ENCODE measurements at regions not wholly inside any gene's neighbourhood (a gene's known extent, or its start where the extent isn't known, plus 50 kb on each side); places are given as distances from the start of the nearest gene placed in this dataset.

GRCh38 chr9:2425676-2426075 is 195.9 kb upstream of the VLDLR start:
- TF ChIP-seq ZNF616 (CRISPR knock-in tag; IDR thresholded peaks at IDR 0.05; ENCODE audit: low read depth) (no peak), ZNF75D (CRISPR knock-in tag; IDR thresholded peaks at IDR 0.05; ENCODE audit: borderline replicate concordance) (no peak), ZBTB21 (CRISPR knock-in tag; IDR thresholded peaks at IDR 0.05) (no peak)
- H3K79me2 ChIP-seq (ENCODE audit: insufficient read depth, low read length) = no peaks in the 10 kb centered on the region
- DNase-seq (ENCODE audit: low spot score) (no peak), ATAC-seq (no peak), FAIRE-seq (no peak)
- POLR2A ChIA-PET = no interaction called here
- H3K4me3 ChIP-seq (replicated peaks in 1 of 3; ENCODE audit: insufficient read depth in 1 of 3, low read depth in 2 of 3, low read length in 3 of 3) = no peak overlapping the region
- H3K36me3 ChIP-seq (replicated peaks in 1 of 2; ENCODE audit: control insufficient read depth in 1 of 2, insufficient read depth in 2 of 2, low read length in 2 of 2) = no peaks in the 10 kb centered on the region
- no peak overlapping the region for H3K27ac ChIP-seq (ENCODE audit: extremely low read length, insufficient read depth, low read length)
- no peak overlapping the region for H3K4me2 ChIP-seq (ENCODE audit: low read depth, low read length)
- BruUV-seq (replicated peaks) = no TSS peak
- H3K9ac ChIP-seq (ENCODE audit: insufficient read depth, low read depth, low read length) = no peak overlapping the region
- H3K4me1 ChIP-seq (ENCODE audit: insufficient read depth, low read length) = no peaks in the 10 kb centered on the region
- CTCF ChIA-PET (ENCODE audit: low intra/inter-chr PET ratio, low total read pairs) = no interaction called here
- H2AFZ ChIP-seq (ENCODE audit: low read length) = no peak overlapping the region
- no peaks in the 10 kb centered on the region for H3K27me3 ChIP-seq (ENCODE audit: control insufficient read depth in 1 of 2, insufficient read depth in 2 of 2, low read length in 2 of 2)
- in situ Hi-C loops (cut with HindIII; ENCODE audit: extremely low pct_ligation_motif_present, low pct_unique_long_range_greater_than_20kb) = no loop called here
- 31% methylated on average over 2 of the region's 2 CpGs for WGBS (ENCODE audit: low lambda C conversion rate)
- H3K9me3 ChIP-seq (ENCODE audit: low read length) = no peaks in the 10 kb centered on the region
- intact Hi-C loops (cut with micrococcal nuclease; ENCODE audit: unreplicated experiment) = no loop called here
- no peaks in the 10 kb centered on the region for H4K20me1 ChIP-seq (ENCODE audit: insufficient read depth, low read length)

GRCh38 chr9:2427120-2427891 is 194.3 kb upstream of the VLDLR start:
- Histone ChIP-seq H3K9me3 (ENCODE audit: low read length) (no peaks in the 10 kb centered on the region), H3K4me3 (replicated peaks in 1 of 3; ENCODE audit: insufficient read depth in 1 of 3, low read depth in 2 of 3, low read length in 3 of 3) (no peak overlapping the region), H3K36me3 (replicated peaks in 1 of 2; ENCODE audit: control insufficient read depth in 1 of 2, insufficient read depth in 2 of 2, low read length in 2 of 2) (no peaks in the 10 kb centered on the region), H3K27me3 (ENCODE audit: control insufficient read depth in 1 of 2, insufficient read depth in 2 of 2, low read length in 2 of 2) (no peaks in the 10 kb centered on the region), H4K20me1 (ENCODE audit: insufficient read depth, low read length) (no peaks in the 10 kb centered on the region), H3K9ac (ENCODE audit: insufficient read depth, low read depth, low read length) (no peak overlapping the region), H2AFZ (ENCODE audit: low read length) (no peak overlapping the region), H3K27ac (ENCODE audit: extremely low read length, insufficient read depth, low read length) (no peak overlapping the region), H3K4me2 (ENCODE audit: low read depth, low read length) (no peak overlapping the region; the same call in 1 of the 2 replicates), H3K79me2 (ENCODE audit: insufficient read depth, low read length) (no peaks in the 10 kb centered on the region), H3K4me1 (ENCODE audit: insufficient read depth, low read length) (no peaks in the 10 kb centered on the region)
- POLR2A ChIA-PET = no interaction called here
- DNase-seq (ENCODE audit: low spot score) (no peak), ATAC-seq (peak; percentile 53; the same call in 2 of the 3 replicates), FAIRE-seq (no peak)
- BruUV-seq (replicated peaks) = no TSS peak
- in situ Hi-C loops (cut with HindIII; ENCODE audit: extremely low pct_ligation_motif_present, low pct_unique_long_range_greater_than_20kb) (no loop called here), intact Hi-C loops (cut with micrococcal nuclease; ENCODE audit: unreplicated experiment) (no loop called here)
- 14% methylated on average over 10 of the region's 10 CpGs for WGBS (ENCODE audit: low lambda C conversion rate)
- CTCF ChIA-PET (ENCODE audit: low intra/inter-chr PET ratio, low total read pairs) = no interaction called here
- TF ChIP-seq EZH2 (conservative IDR thresholded peaks at IDR 0.05; ENCODE audit: low read depth, low read length) (no peak), EEA1 (CRISPR knock-in tag; IDR thresholded peaks at IDR 0.05; ENCODE audit: borderline replicate concordance) (no peak), FOXP1 (IDR thresholded peaks at IDR 0.05) (no peak), FOXP1 (CRISPR knock-in tag; IDR thresholded peaks at IDR 0.05) (no peak), ZMYM3 (CRISPR knock-in tag; IDR thresholded peaks at IDR 0.05) (no peak), POLR2AphosphoS5 (IDR thresholded peaks at IDR 0.05; ENCODE audit: low read depth, low read length) (no peak), CAMTA2 (CRISPR knock-in tag; IDR thresholded peaks at IDR 0.05; ENCODE audit: borderline replicate concordance) (no peak), HOXA5 (CRISPR knock-in tag; IDR thresholded peaks at IDR 0.05) (no peak), KLF9 (CRISPR knock-in tag; IDR thresholded peaks at IDR 0.05; ENCODE audit: low read depth) (no peak), CC2D1A (CRISPR knock-in tag; IDR thresholded peaks at IDR 0.05) (no peak), GRHL1 (CRISPR knock-in tag; conservative IDR thresholded peaks at IDR 0.05) (no peak), HBP1 (CRISPR knock-in tag; IDR thresholded peaks at IDR 0.05; ENCODE audit: low read depth) (no peak), ATF2 (CRISPR knock-in tag; IDR thresholded peaks at IDR 0.05) (no peak)

Data from HepG2 (cell line).